Islet precursor cell (in vitro differentiated cells): ENCODE measurements at regions not wholly inside any gene's neighbourhood (a gene's known extent, or its start where the extent isn't known, plus 50 kb on each side); places are given as distances from the start of the nearest gene placed in this dataset.
"Not testable (repeated sequence)": the region's sequence is repeated elsewhere in the genome, so short reads cannot be mapped to it uniquely, and the experiment has no call there.

Experiments used
- DNase-seq: peaks from one replicate; pipeline ENCODE4 v3.0.0-alpha.2; 2018

GRCh38 chr4:144384408-144384807, 243.9 kb upstream of the GYPA start:
- no peak for DNase-seq

- no peak for DNase-seq
These were observed 246.0 kb upstream of the HHIP start for GRCh38 chr4:144399927-144400326.

GRCh38 chr4:144402176-144402575, 243.8 kb upstream of the HHIP start:
- no peak for DNase-seq

GRCh38 chr4:144402999-144403398, 243.0 kb upstream of the HHIP start:
- no peak for DNase-seq

GRCh38 chr4:144403893-144404292, 242.1 kb upstream of the HHIP start:
- no peak for DNase-seq

GRCh38 chr4:144409525-144409924, 236.4 kb upstream of the HHIP start:
- no peak for DNase-seq

GRCh38 chr4:144410230-144410783, 235.6 kb upstream of the HHIP start:
- DNase-seq: no peak

- no peak for DNase-seq
These were observed 234.8 kb upstream of the HHIP start for GRCh38 chr4:144411119-144411518.

- DNase-seq: no peak
These were observed 234.3 kb upstream of the HHIP start for GRCh38 chr4:144411700-144412099.

GRCh38 chr4:144421056-144421455, 224.9 kb upstream of the HHIP start:
- no peak for DNase-seq

GRCh38 chr4:144421839-144422565, 224.0 kb upstream of the HHIP start:
- no peak for DNase-seq

- no peak for DNase-seq
These were observed 222.0 kb upstream of the HHIP start for GRCh38 chr4:144423930-144424329.

GRCh38 chr4:144426023-144426422, 219.9 kb upstream of the HHIP start:
- DNase-seq: not testable (repeated sequence)

- no peak for DNase-seq
These were observed 203.2 kb upstream of the HHIP start for GRCh38 chr4:144442713-144443112.

GRCh38 chr4:144449611-144450010, 196.3 kb upstream of the HHIP start:
- DNase-seq: peak; percentile 79

- no peak for DNase-seq
These were observed 195.4 kb upstream of the HHIP start for GRCh38 chr4:144450526-144450925.

- DNase-seq: no peak
These were observed 194.0 kb upstream of the HHIP start for GRCh38 chr4:144451766-144452450.

- no peak for DNase-seq
These were observed 189.8 kb upstream of the HHIP start for GRCh38 chr4:144456196-144456595.

GRCh38 chr4:144461906-144462305, 184.1 kb upstream of the HHIP start:
- DNase-seq: no peak

GRCh38 chr4:144463236-144463635, 182.7 kb upstream of the HHIP start:
- DNase-seq: no peak

GRCh38 chr4:144463896-144464295, 182.1 kb upstream of the HHIP start:
- peak; percentile 89 for DNase-seq

- DNase-seq: no peak
These were observed 180.4 kb upstream of the HHIP start for GRCh38 chr4:144465546-144465945.

- DNase-seq: no peak
These were observed 165.9 kb upstream of the HHIP start for GRCh38 chr4:144480068-144480467.

GRCh38 chr4:144489831-144490230, 156.1 kb upstream of the HHIP start:
- no peak for DNase-seq
